ENCODE measurements at regions not wholly inside any gene's neighbourhood (a gene's known extent, or its start where the extent isn't known, plus 50 kb on each side); places are given as distances from the start of the nearest gene placed in this dataset.

DNA sequence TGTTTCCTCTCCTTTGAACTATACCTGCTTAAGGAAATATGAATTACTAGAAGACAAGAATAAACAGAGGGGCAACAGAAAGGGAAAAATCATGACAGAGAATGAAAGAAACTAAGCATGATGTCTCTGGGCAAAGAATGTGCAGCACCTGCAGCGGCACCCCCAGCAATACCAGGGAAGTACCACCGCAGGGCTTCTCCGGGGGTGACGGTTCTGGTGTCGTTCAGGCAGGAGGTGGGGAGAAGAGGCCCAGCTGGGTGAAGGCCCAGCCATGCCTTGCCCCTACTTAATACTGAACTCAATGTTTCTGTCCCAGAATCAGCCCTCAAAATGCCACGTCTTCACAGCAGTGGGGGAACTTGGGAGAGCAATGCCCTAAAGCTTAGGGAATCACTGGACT lies 337.6 kb downstream of the CDC14C start:
- no peak overlapping the region for H3K4me3 ChIP-seq (replicated peaks in 1 of 3; ENCODE audit: low read depth in 2 of 3, low read length in 3 of 3)
- H3K27me3 ChIP-seq (ENCODE audit: control insufficient read depth in 2 of 2, insufficient read depth in 2 of 2, low read length in 2 of 2) = no peaks in the 10 kb centered on the region
- no peak overlapping the region for H3K4me2 ChIP-seq (replicated peaks; ENCODE audit: extremely low read depth, low read length, poor library complexity, severe bottlenecking)
- H3K4me3 Mint-ChIP-seq = no peak overlapping the region
- no peaks in the 10 kb centered on the region for H3K36me3 Mint-ChIP-seq
- no peak for DNase-seq
- H3K4me1 Mint-ChIP-seq = no peaks in the 10 kb centered on the region
- no peaks in the 10 kb centered on the region for H4K20me1 ChIP-seq (ENCODE audit: insufficient read depth, low read length)
- no peak overlapping the region for H2AFZ ChIP-seq (ENCODE audit: insufficient read depth, low read depth, low read length, poor library complexity, severe bottlenecking)
- H3K4me1 ChIP-seq (ENCODE audit: control insufficient read depth in 1 of 2, insufficient read depth in 2 of 2, low read length in 2 of 2) = no peaks in the 10 kb centered on the region
- no peak overlapping the region for H3K27ac Mint-ChIP-seq
- WGBS (ENCODE audit: insufficient coverage) = 94% methylated on average over 2 of the region's 6 CpGs
- H3K36me3 ChIP-seq (replicated peaks in 1 of 2; ENCODE audit: control insufficient read depth in 1 of 2, insufficient read depth in 2 of 2, low read length in 2 of 2) = no peaks in the 10 kb centered on the region
- peaks cover 0 to 3% (median 0%) of the 10 kb centered on the region in 3 donors for H3K27me3 Mint-ChIP-seq (ENCODE audit: low read depth in 3 of 3)
- peaks cover 0 to 3% (median 0%) of the 10 kb centered on the region in 7 donors for H3K9me3 Mint-ChIP-seq
- intact Hi-C loops (cut with micrococcal nuclease) = no loop called here
- no peak overlapping the region for H3K9ac ChIP-seq (ENCODE audit: insufficient read depth, low read length, poor library complexity, severe bottlenecking)
- H3K27ac ChIP-seq (ENCODE audit: low read depth in 1 of 2, low read length in 2 of 2) = no peak overlapping the region
- TF ChIP-seq CTCF (IDR thresholded peaks at IDR 0.05) = no peak
- no peaks in the 10 kb centered on the region for H3K79me2 ChIP-seq (ENCODE audit: insufficient read depth, low read length)
- H3K9me3 ChIP-seq (replicated peaks in 1 of 2; ENCODE audit: control insufficient read depth in 1 of 2, insufficient read depth in 1 of 2, low read length in 2 of 2) = no peaks in the 10 kb centered on the region

DNA sequence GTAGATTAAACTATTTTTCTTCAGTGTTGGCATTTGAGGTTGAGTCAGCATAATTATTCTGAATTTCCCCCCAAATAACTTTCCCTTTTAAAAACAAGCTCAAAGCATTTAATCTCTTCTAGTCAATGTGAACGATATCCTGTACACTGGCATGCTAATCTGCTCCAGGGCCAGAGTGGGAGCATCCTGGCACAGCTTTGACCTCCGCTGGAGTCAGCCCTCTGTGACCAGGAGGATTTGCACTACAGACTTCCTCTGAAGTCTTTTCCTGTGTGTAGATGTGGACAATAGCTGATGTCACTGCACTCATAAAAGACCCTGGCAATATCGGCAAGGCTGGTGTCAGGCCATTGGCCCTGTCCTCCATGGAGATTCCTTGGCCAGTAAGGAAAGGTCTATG lies 340.2 kb downstream of the CDC14C start:
- 70% methylated on average over 3 of the region's 3 CpGs for WGBS (ENCODE audit: insufficient coverage)
- Histone ChIP-seq H3K4me2 (replicated peaks; ENCODE audit: extremely low read depth, low read length, poor library complexity, severe bottlenecking) (no peak overlapping the region), H3K27me3 (ENCODE audit: control insufficient read depth in 2 of 2, insufficient read depth in 2 of 2, low read length in 2 of 2) (no peaks in the 10 kb centered on the region), H2AFZ (ENCODE audit: insufficient read depth, low read depth, low read length, poor library complexity, severe bottlenecking) (no peak overlapping the region), H3K9ac (ENCODE audit: insufficient read depth, low read length, poor library complexity, severe bottlenecking) (no peak overlapping the region), H3K27ac (ENCODE audit: low read depth in 1 of 2, low read length in 2 of 2) (no peak overlapping the region), H3K4me3 (replicated peaks in 1 of 3; ENCODE audit: low read depth in 2 of 3, low read length in 3 of 3) (no peak overlapping the region), H3K79me2 (ENCODE audit: insufficient read depth, low read length) (no peaks in the 10 kb centered on the region), H3K4me1 (ENCODE audit: control insufficient read depth in 1 of 2, insufficient read depth in 2 of 2, low read length in 2 of 2) (no peaks in the 10 kb centered on the region), H4K20me1 (ENCODE audit: insufficient read depth, low read length) (no peaks in the 10 kb centered on the region), H3K9me3 (replicated peaks in 1 of 2; ENCODE audit: control insufficient read depth in 1 of 2, insufficient read depth in 1 of 2, low read length in 2 of 2) (no peaks in the 10 kb centered on the region), H3K36me3 (replicated peaks in 1 of 2; ENCODE audit: control insufficient read depth in 1 of 2, insufficient read depth in 2 of 2, low read length in 2 of 2) (no peaks in the 10 kb centered on the region)
- no peaks in the 10 kb centered on the region for H3K27me3 Mint-ChIP-seq (ENCODE audit: low read depth in 3 of 3)
- intact Hi-C loops (cut with micrococcal nuclease) = no loop called here
- H3K9me3 Mint-ChIP-seq = peaks cover 0 to 3% (median 0%) of the 10 kb centered on the region in 7 donors
- H3K4me1 Mint-ChIP-seq = no peaks in the 10 kb centered on the region
- no peak for TF ChIP-seq CTCF (IDR thresholded peaks at IDR 0.05)
- no peak for DNase-seq
- no peak overlapping the region for H3K4me3 Mint-ChIP-seq
- no peak overlapping the region for H3K27ac Mint-ChIP-seq
- H3K36me3 Mint-ChIP-seq = no peaks in the 10 kb centered on the region
